ENCODE measurements at regions not wholly inside any gene's neighbourhood (a gene's known extent, or its start where the extent isn't known, plus 50 kb on each side); places are given as distances from the start of the nearest gene placed in this dataset.
A peak's percentile ranks its signal among the peaks of the same experiment; 100 is the strongest.

DNA sequence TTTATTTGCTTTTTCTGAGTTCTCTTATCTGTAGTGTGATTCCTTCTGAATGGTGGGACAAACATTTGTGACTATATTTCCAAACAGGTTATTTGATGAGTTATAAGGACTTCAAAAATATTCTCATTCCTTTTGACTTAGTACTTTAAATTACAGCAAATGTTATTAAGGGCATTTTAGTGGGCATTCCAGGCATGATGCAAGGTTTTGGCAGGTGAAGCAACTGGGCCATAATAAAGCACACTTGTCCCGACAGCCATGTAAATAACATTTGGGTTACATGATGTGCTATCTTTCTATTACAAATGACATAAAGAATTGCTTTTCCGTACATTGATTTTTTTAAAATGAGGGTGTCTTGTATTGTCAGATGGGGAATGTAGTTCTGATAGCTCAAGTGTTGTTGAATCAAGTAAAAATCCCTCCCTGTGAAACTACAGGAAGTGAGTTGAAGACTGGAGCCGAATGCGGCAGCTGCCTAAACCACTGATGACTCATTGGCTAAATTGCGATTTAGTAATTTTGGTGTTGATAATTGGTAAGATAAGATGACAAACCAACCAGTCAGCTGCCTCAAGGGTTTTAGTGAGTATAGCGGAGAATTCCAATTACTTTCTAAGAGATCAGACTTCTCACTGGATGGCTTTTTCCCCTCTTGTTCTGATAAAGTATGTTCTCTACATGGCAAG is 231.3 kb upstream of the NPY start:
- Histone ChIP-seq H4K5ac (ENCODE audit: low read depth, low read length) (no peak overlapping the region), H3K14ac (replicated peaks; ENCODE audit: low read depth, low read length) (no peak overlapping the region), H3K27ac (ENCODE audit: insufficient read depth, low read length) (no peak overlapping the region), H3K56ac (ENCODE audit: extremely low read depth, insufficient read depth, low read length) (no peak overlapping the region), H3K79me1 (ENCODE audit: low read depth in 1 of 2, low read length in 2 of 2) (no peaks in the 10 kb centered on the region), H2BK20ac (ENCODE audit: low read depth, low read length) (no peak overlapping the region), H3K36me3 (ENCODE audit: control insufficient read depth, insufficient read depth, low read length) (no peaks in the 10 kb centered on the region), H3K9me1 (ENCODE audit: insufficient read depth, low read length) (no peaks in the 10 kb centered on the region), H4K20me1 (ENCODE audit: insufficient read depth, low read length) (no peaks in the 10 kb centered on the region), H4K8ac (ENCODE audit: low read depth in 2 of 2, low read length in 2 of 2) (no peak overlapping the region), H3K4me1 (ENCODE audit: control insufficient read depth, insufficient read depth, low read length) (no peaks in the 10 kb centered on the region), H3K4me3 (ENCODE audit: insufficient read depth, low read depth, low read length) (no peak overlapping the region), H2AFZ (replicated peaks; ENCODE audit: low read length, poor library complexity) (no peak overlapping the region), H2BK5ac (ENCODE audit: low read depth, low read length, poor library complexity, severe bottlenecking) (no peak overlapping the region), H3K4ac (ENCODE audit: low read depth, low read length) (no peak overlapping the region), H4K91ac (ENCODE audit: insufficient read depth, low read depth, low read length) (no peak overlapping the region), H3K4me2 (ENCODE audit: low read depth, low read length) (no peak overlapping the region), H2AK5ac (ENCODE audit: low read depth, low read length) (no peak overlapping the region), H3K23ac (ENCODE audit: low read depth, low read length) (no peak overlapping the region), H2BK120ac (ENCODE audit: low read depth, low read length) (no peak overlapping the region), H2BK15ac (ENCODE audit: low read depth, low read length) (no peak overlapping the region), H3K9ac (ENCODE audit: low read depth, low read length) (no peak overlapping the region), H3K18ac (ENCODE audit: low read depth, low read length) (no peak overlapping the region), H2AK9ac (replicated peaks; ENCODE audit: low read depth, low read length, poor library complexity) (no peak overlapping the region), H3K9me3 (ENCODE audit: control insufficient read depth, insufficient read depth, low read length) (peaks cover 2% of the 10 kb centered on the region; the same call in 1 of the 2 replicates), H3K27me3 (ENCODE audit: control insufficient read depth, insufficient read depth, low read length) (no peaks in the 10 kb centered on the region)
- WGBS, 2 experiments (ENCODE audit: extremely low coverage in 2 of 2, insufficient read length in 1 of 2), result 20% methylated on average over 1 of the region's 6 CpGs; no CpG with 5 or more reads in 1 of the 2 experiments
- TF ChIP-seq, protein P1, sequence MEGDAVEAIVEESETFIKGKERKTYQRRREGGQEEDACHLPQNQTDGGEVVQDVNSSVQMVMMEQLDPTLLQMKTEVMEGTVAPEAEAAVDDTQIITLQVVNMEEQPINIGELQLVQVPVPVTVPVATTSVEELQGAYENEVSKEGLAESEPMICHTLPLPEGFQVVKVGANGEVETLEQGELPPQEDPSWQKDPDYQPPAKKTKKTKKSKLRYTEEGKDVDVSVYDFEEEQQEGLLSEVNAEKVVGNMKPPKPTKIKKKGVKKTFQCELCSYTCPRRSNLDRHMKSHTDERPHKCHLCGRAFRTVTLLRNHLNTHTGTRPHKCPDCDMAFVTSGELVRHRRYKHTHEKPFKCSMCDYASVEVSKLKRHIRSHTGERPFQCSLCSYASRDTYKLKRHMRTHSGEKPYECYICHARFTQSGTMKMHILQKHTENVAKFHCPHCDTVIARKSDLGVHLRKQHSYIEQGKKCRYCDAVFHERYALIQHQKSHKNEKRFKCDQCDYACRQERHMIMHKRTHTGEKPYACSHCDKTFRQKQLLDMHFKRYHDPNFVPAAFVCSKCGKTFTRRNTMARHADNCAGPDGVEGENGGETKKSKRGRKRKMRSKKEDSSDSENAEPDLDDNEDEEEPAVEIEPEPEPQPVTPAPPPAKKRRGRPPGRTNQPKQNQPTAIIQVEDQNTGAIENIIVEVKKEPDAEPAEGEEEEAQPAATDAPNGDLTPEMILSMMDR (conservative IDR thresholded peaks at IDR 0.05; ENCODE audit: low read depth, low read length), result no peak
- TF ChIP-seq POLR2A (IDR thresholded peaks at IDR 0.05; ENCODE audit: low read depth, low read length), result no peak
- TF ChIP-seq, protein P2, sequence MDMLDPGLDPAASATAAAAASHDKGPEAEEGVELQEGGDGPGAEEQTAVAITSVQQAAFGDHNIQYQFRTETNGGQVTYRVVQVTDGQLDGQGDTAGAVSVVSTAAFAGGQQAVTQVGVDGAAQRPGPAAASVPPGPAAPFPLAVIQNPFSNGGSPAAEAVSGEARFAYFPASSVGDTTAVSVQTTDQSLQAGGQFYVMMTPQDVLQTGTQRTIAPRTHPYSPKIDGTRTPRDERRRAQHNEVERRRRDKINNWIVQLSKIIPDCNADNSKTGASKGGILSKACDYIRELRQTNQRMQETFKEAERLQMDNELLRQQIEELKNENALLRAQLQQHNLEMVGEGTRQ (IDR thresholded peaks at IDR 0.05; ENCODE audit: low read depth, low read length), result no peak
- no peak for TF ChIP-seq CEBPB (IDR thresholded peaks at IDR 0.05; ENCODE audit: low read depth, low read length)
- no peak for TF ChIP-seq RAD21 (IDR thresholded peaks at IDR 0.05; ENCODE audit: low read length)
- TF ChIP-seq SMC3 (IDR thresholded peaks at IDR 0.05; ENCODE audit: low read depth, low read length), result no peak
- no peak for TF ChIP-seq NFE2L2 (IDR thresholded peaks at IDR 0.05; ENCODE audit: low read depth, low read length)
- no peak for TF ChIP-seq RFX5 (IDR thresholded peaks at IDR 0.05; ENCODE audit: low read depth, low read length)
- TF ChIP-seq BHLHE40 (IDR thresholded peaks at IDR 0.05; ENCODE audit: low read depth, low read length), result no peak
- TF ChIP-seq MAFK (IDR thresholded peaks at IDR 0.05; ENCODE audit: low read depth, low read length), result no peak
- TF ChIP-seq FOS (IDR thresholded peaks at IDR 0.05; ENCODE audit: low read depth, low read length), result no peak
- TF ChIP-seq, protein P3, sequence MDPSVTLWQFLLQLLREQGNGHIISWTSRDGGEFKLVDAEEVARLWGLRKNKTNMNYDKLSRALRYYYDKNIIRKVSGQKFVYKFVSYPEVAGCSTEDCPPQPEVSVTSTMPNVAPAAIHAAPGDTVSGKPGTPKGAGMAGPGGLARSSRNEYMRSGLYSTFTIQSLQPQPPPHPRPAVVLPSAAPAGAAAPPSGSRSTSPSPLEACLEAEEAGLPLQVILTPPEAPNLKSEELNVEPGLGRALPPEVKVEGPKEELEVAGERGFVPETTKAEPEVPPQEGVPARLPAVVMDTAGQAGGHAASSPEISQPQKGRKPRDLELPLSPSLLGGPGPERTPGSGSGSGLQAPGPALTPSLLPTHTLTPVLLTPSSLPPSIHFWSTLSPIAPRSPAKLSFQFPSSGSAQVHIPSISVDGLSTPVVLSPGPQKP (IDR thresholded peaks at IDR 0.05; ENCODE audit: borderline replicate concordance, low read depth, low read length), result no peak
- dilution Hi-C loops (cut with HindIII; ENCODE audit: low sequenced_read_pairs, unreplicated experiment) (no loop called here), in situ Hi-C loops (cut with MboI; ENCODE audit: low sequenced_read_pairs) (no loop called here), intact Hi-C loops (cut with micrococcal nuclease) (no loop called here)
- POLR2A ChIA-PET (ENCODE audit: unreplicated experiment), result no interaction called here
- ATAC-seq (ENCODE audit: low read depth) (peak; percentile 29), DNase-seq (peak; percentile 20)
- CTCF ChIA-PET, result no interaction called here
- no TSS peak for BruUV-seq (replicated peaks)

Data from IMR-90 (cell line).